CD8-positive, alpha-beta memory T cell (primary cell): ENCODE measurements at regions not wholly inside any gene's neighbourhood (a gene's known extent, or its start where the extent isn't known, plus 50 kb on each side); places are given as distances from the start of the nearest gene placed in this dataset.

Experiments
- CTCF ChIA-PET: fragments of 350-600 bp; sonication (Branson Sonifier 250); formaldehyde crosslinking; loops from one replicate; lab custom pipeline; 2021; ENCODE audit warnings: antibody characterized with exemption; lab: Charles Lee
- POLR2A ChIA-PET: fragments of 350-600 bp; sonication (Branson Sonifier 250); formaldehyde crosslinking; loops from one replicate; lab custom pipeline; 2021; ENCODE audit warnings: antibody characterized with exemption; lab: Charles Lee
- DNase-seq, 5 donors: peaks; one replicate each; pipeline versions ENCODE4 v3.0.0 to v3.0.0-alpha.2; 2020 to 2022; ENCODE audit warnings: mixed read lengths in 1 of 5
- H3K27ac ChIP-seq: one replicate; pipeline ENCODE4 v1.7.0; 2013; ENCODE audit warnings: low read depth, mild to moderate bottlenecking, low read length, moderate library complexity
- H3K27me3 ChIP-seq: 2 replicates; pipeline ENCODE4 v1.7.0; 2013; ENCODE audit warnings: low read length, mild to moderate bottlenecking; ENCODE audit not compliant: insufficient read depth, poor library complexity, severe bottlenecking
- H3K36me3 ChIP-seq: 2 replicates; pipeline ENCODE4 v1.7.0; 2013; ENCODE audit warnings: mild to moderate bottlenecking, low read length, moderate library complexity; ENCODE audit not compliant: insufficient read depth
- H3K4me1 ChIP-seq: 2 replicates; pipeline ENCODE4 v1.7.0; 2013; ENCODE audit warnings: mild to moderate bottlenecking, low read length, moderate library complexity; ENCODE audit not compliant: insufficient read depth
- H3K4me3 ChIP-seq: 2 replicates; pipeline ENCODE4 v1.7.0; 2013; ENCODE audit warnings: mild to moderate bottlenecking, low read length
- H3K9me3 ChIP-seq: 2 replicates; pipeline ENCODE4 v1.7.0; 2013; ENCODE audit warnings: mild to moderate bottlenecking, low read length
- H3K27ac Mint-ChIP-seq, 8 donors: one replicate each; pipeline ENCODE4 v1.8.0; 2020 to 2021; ENCODE audit warnings: mixed read lengths in 8 of 8, mild to moderate bottlenecking in 6 of 8, inconsistent platforms in 3 of 8, moderate library complexity in 3 of 8
- H3K27me3 Mint-ChIP-seq, 2 donors: one replicate each; pipeline ENCODE4 v1.8.0; 2020 to 2021; ENCODE audit warnings: mixed read lengths in 2 of 2, mild to moderate bottlenecking in 1 of 2, moderate library complexity in 1 of 2
- H3K36me3 Mint-ChIP-seq, 3 donors: one replicate each; pipeline ENCODE4 v1.8.0; 2020 to 2021; ENCODE audit warnings: mixed read lengths in 3 of 3, inconsistent platforms in 1 of 3, mild to moderate bottlenecking in 1 of 3
- H3K4me1 Mint-ChIP-seq, 3 donors: one replicate each; pipeline ENCODE4 v1.8.0; 2020 to 2021; ENCODE audit warnings: mixed read lengths in 3 of 3, inconsistent platforms in 1 of 3, mild to moderate bottlenecking in 1 of 3
- H3K4me3 Mint-ChIP-seq, 7 donors: one replicate each; pipeline ENCODE4 v1.8.0; 2020 to 2021; ENCODE audit warnings: mixed read lengths in 7 of 7, mild to moderate bottlenecking in 6 of 7, moderate library complexity in 4 of 7, inconsistent platforms in 2 of 7
- H3K9me3 Mint-ChIP-seq, 5 donors: one replicate each; pipeline ENCODE4 v1.8.0; 2020 to 2022; ENCODE audit warnings: mixed read lengths in 5 of 5, mild to moderate bottlenecking in 3 of 5, moderate library complexity in 2 of 5, inconsistent platforms in 1 of 5

DNA sequence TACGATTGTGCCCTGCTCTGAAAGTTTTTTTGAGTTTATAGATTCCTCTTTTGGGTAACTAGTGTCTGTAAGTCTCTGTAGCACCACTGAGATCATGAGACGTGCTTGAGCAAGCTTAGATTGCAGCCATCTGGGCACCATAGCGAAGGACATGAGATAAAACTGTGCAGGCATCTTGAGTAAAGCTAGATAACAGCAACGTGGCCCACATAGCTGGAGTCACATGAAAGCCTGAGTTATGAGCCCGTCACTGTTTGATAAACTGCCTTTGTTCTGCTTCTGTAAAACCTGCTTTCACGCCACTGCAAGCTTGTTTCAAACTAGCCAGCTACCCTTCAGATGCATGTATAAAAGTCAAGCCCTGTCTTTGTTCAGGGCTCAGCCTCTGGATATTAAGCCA is 359.1 kb upstream of the CXorf51A start:
- Histone ChIP-seq H3K4me3 (no peak overlapping the region), H3K4me1 (no peaks in the 10 kb centered on the region), H3K36me3 (no peaks in the 10 kb centered on the region), H3K27ac (no peak overlapping the region), H3K27me3 (no peaks in the 10 kb centered on the region), H3K9me3 (no peaks in the 10 kb centered on the region)
- Mint-ChIP-seq H3K4me1 (no peaks in the 10 kb centered on the region), H3K27me3 (peaks cover 0 to 1% of the 10 kb centered on the region in 2 donors), H3K9me3 (peaks cover 0 to 7% (median 2%) of the 10 kb centered on the region in 5 donors), H3K27ac (no peak overlapping the region), H3K4me3 (no peak overlapping the region), H3K36me3 (no peaks in the 10 kb centered on the region)
- no peak for DNase-seq
- CTCF ChIA-PET = no interaction called here
- POLR2A ChIA-PET = no interaction called here

DNA sequence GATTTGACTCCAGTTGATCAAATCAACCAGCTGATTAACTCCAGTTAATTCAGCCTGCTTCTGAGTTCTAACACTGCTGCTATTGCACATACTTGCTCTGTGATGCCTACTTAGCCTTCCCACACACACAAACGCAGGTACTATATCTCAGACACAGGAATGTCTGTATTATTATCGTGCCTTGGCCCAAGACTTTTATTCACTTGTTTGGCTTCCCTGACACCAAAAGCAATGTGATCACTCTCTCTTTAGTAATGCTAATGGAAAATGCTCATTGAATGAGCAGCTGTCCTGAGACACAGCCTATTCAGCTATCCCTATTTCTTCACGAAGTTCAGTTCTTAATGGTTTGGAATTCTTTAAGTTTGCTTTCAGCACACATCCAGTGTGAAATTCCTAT is 356.4 kb upstream of the CXorf51A start:
- Histone ChIP-seq H3K27me3 (no peaks in the 10 kb centered on the region), H3K27ac (no peak overlapping the region), H3K9me3 (no peaks in the 10 kb centered on the region), H3K36me3 (no peaks in the 10 kb centered on the region), H3K4me1 (no peaks in the 10 kb centered on the region), H3K4me3 (no peak overlapping the region)
- H3K36me3 Mint-ChIP-seq = no peaks in the 10 kb centered on the region
- no peak overlapping the region for H3K27ac Mint-ChIP-seq
- no peaks in the 10 kb centered on the region for H3K4me1 Mint-ChIP-seq
- H3K9me3 Mint-ChIP-seq = peaks cover 0 to 9% (median 3%) of the 10 kb centered on the region in 5 donors
- ChIA-PET POLR2A (no interaction called here), CTCF (no interaction called here)
- peaks cover 0 to 2% of the 10 kb centered on the region in 2 donors for H3K27me3 Mint-ChIP-seq
- DNase-seq = no peak
- no peak overlapping the region for H3K4me3 Mint-ChIP-seq
